OCI-LY7 (cell line): ENCODE measurements at regions not wholly inside any gene's neighbourhood (a gene's known extent, or its start where the extent isn't known, plus 50 kb on each side); places are given as distances from the start of the nearest gene placed in this dataset.

Source experiments
- CTCF ChIP-seq: fragments of 200-600 bp; sonication (generic); conservative IDR thresholded peaks from 2 replicates; pipeline ENCODE4 v1.5.1; 2014; ENCODE audit warnings: mild to moderate bottlenecking, antibody characterized with exemption, low read length, moderate library complexity, mixed read lengths
- EZH2phosphoT487 ChIP-seq: fragments of 200-600 bp; sonication (generic); IDR thresholded peaks from 2 replicates; pipeline ENCODE4 v1.6.1; 2018; ENCODE audit warnings: low read depth, borderline replicate concordance, mild to moderate bottlenecking, mixed run types, antibody characterized with exemption, low read length, moderate library complexity, mixed read lengths

- TF ChIP-seq CTCF (no peak), EZH2phosphoT487 (no peak)
These were observed 220.1 kb upstream of the CTAGE1 start for GRCh38 chr18:22637787-22638186.
